Transverse colon (tissue), 4 donors: ENCODE measurements at regions not wholly inside any gene's neighbourhood (a gene's known extent, or its start where the extent isn't known, plus 50 kb on each side); places are given as distances from the start of the nearest gene placed in this dataset.
A peak's percentile ranks its signal among the peaks of the same experiment; 100 is the strongest.

ENCODE experiments used
- DNase-seq: peaks from one replicate; pipeline ENCODE4 v3.0.0-alpha.2; 2019
- H3K27ac ChIP-seq, 4 donors: fragments of 200-600 bp; sonication (generic); 2 replicates each; pipeline ENCODE4 v1.5.1; 2016 to 2018; ENCODE audit warnings: inconsistent platforms in 4 of 4
- H3K27me3 ChIP-seq: fragments of 200-600 bp; sonication (generic); 2 replicates; pipeline ENCODE4 v1.5.1; 2017; ENCODE audit warnings: inconsistent platforms
- H3K36me3 ChIP-seq, 4 donors: fragments of 200-600 bp; sonication (generic); 2 replicates each; pipeline ENCODE4 v1.5.1; 2017 to 2019; ENCODE audit warnings: inconsistent platforms in 4 of 4
- H3K4me1 ChIP-seq, 4 donors: fragments of 200-600 bp; sonication (generic); 2 replicates each; pipeline ENCODE4 v1.5.1; 2017 to 2020; ENCODE audit warnings: inconsistent platforms in 4 of 4
- H3K4me3 ChIP-seq, 4 donors: fragments of 200-600 bp; sonication (generic); 1 replicate in 1 of 4; 2 replicates in 3 of 4; pipeline versions ENCODE4 v1.5.1 to v1.6.1; 2017 to 2019; ENCODE audit warnings: inconsistent platforms in 4 of 4
- H3K9me3 ChIP-seq, 2 donors: fragments of 200-600 bp; sonication (generic); 2 replicates each; pipeline ENCODE4 v1.5.1; 2017 to 2019; ENCODE audit warnings: inconsistent platforms in 2 of 2
- EP300 ChIP-seq: sonication (generic); formaldehyde crosslinking; IDR thresholded peaks from one replicate; pipeline ENCODE4 v1.6.1; 2017; ENCODE audit warnings: antibody characterized with exemption, low read depth
- POLR2A ChIP-seq: fragments of 450-650 bp; IDR thresholded peaks from one replicate; pipeline ENCODE4 v1.6.1; 2016; ENCODE audit warnings: antibody characterized with exemption, mild to moderate bottlenecking, moderate library complexity
- POLR2AphosphoS5 ChIP-seq, 3 donors: sonication (generic); formaldehyde crosslinking; IDR thresholded peaks; one replicate each; pipeline ENCODE4 v1.6.1; 2016; ENCODE audit warnings: antibody characterized with exemption in 3 of 3
- WGBS, 2 donors: methylation state at CpG; one replicate each; pipeline ENCODE4 v1.1.5; 2018; ENCODE audit warnings: low coverage in 1 of 2; 5-methylcytosine and 5-hydroxymethylcytosine counted together
- in situ Hi-C, 4 donors: fragments of 200-750 bp; cut with MboI; loops; one replicate each; pipeline versions ENCODE4 v1.15.0 to v1.15.1; 2017; ENCODE audit warnings: low sequenced_read_pairs in 3 of 4, low pct_ligation_motif_present in 1 of 4, low pct_unique_long_range_greater_than_20kb in 1 of 4
- intact Hi-C: fragments of 100-400 bp; cut with DNase I; formaldehyde crosslinking; loops from one replicate; pipeline ENCODE4 v1.15.1; 2023; ENCODE audit warnings: low total_unique reads
- TF ChIP-seq, protein P1 (sequence below), 5 experiments: fragments of 200-600 bp in 3 of 5; fragments of 450-650 bp in 2 of 5; sonication (generic) in 3 of 5; IDR thresholded peaks; 1 replicate in 2 of 5; 2 replicates in 3 of 5; pipeline ENCODE4 v1.5.1; 2016 to 2017; ENCODE audit warnings: antibody characterized with exemption in 5 of 5, inconsistent platforms in 3 of 5, mild to moderate bottlenecking in 2 of 5, moderate library complexity in 1 of 5

DNA sequence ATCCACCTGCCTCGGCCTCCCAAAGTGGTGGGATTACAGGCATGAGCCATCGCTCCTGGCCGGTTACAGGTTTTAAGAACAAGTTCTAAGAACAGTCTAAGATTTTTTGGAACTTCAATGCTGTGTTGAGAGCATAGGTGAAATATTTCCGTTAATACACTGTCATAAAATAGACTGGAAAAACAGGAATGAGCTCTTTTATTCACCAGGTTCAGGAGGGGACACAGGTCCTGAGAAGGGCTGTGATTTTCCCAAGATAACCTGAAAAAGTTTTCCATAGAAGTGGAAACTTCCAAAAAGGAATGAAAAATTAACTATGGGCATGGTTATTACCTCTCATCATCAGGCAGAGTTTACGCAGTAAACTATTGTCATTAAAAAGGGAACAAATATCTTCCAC lies 97.6 kb upstream of the TMEM178A start:
- TF ChIP-seq EP300 (no peak), POLR2A (no peak), POLR2AphosphoS5 (IDR thresholded peaks at IDR 0.05) (no peak)
- TF ChIP-seq, protein P1, sequence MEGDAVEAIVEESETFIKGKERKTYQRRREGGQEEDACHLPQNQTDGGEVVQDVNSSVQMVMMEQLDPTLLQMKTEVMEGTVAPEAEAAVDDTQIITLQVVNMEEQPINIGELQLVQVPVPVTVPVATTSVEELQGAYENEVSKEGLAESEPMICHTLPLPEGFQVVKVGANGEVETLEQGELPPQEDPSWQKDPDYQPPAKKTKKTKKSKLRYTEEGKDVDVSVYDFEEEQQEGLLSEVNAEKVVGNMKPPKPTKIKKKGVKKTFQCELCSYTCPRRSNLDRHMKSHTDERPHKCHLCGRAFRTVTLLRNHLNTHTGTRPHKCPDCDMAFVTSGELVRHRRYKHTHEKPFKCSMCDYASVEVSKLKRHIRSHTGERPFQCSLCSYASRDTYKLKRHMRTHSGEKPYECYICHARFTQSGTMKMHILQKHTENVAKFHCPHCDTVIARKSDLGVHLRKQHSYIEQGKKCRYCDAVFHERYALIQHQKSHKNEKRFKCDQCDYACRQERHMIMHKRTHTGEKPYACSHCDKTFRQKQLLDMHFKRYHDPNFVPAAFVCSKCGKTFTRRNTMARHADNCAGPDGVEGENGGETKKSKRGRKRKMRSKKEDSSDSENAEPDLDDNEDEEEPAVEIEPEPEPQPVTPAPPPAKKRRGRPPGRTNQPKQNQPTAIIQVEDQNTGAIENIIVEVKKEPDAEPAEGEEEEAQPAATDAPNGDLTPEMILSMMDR (IDR thresholded peaks at IDR 0.05) = no peak
- peaks cover 0 to 13% (median 6%) of the 10 kb centered on the region in 4 donors for H3K4me1 ChIP-seq
- 71 to 91% methylated on average over 5 of the region's 5 CpGs for WGBS, 2 donors
- in situ Hi-C loops (no loop called here), intact Hi-C loops (no loop called here)
- H3K36me3 ChIP-seq = no peaks in the 10 kb centered on the region
- peak overlapping the region; percentile 3 to 63 (median 24) for H3K27ac ChIP-seq
- peaks cover 12 to 15% of the 10 kb centered on the region in 2 donors for H3K9me3 ChIP-seq
- DNase-seq = no peak
- no peak overlapping the region for H3K4me3 ChIP-seq
- no peaks in the 10 kb centered on the region for H3K27me3 ChIP-seq

DNA sequence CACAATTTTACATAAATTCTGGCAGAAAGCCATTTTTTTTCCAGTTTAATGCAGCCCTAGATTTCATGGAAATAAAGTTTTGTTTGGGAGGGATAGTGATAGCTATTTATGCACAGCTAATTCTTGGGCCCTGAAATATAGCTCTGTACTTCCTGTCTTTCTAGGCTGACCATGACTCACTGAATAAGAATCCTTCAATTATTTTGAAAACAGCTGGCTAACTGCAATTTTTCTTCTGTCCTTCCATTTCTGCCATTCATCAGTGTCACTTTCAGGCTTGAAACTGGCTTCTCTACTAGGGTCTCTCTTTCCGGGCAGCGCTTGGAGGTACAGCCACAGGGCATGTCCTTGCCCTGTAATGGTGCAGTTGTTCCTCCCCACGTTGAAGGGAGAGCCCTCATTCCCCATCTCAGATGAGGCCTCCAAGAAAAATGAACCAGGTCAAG lies 97.1 kb upstream of the TMEM178A start:
- no peaks in the 10 kb centered on the region for H3K27me3 ChIP-seq
- H3K4me3 ChIP-seq = no peak overlapping the region
- H3K27ac ChIP-seq = peak overlapping the region; percentile 3 to 63 (median 30)
- no peak for DNase-seq
- in situ Hi-C loops (no loop called here), intact Hi-C loops (no loop called here)
- 54 to 100% methylated on average over 2 to 3 of the region's 3 CpGs for WGBS, 2 donors
- peaks cover 7 to 10% of the 10 kb centered on the region in 2 donors for H3K9me3 ChIP-seq
- no peaks in the 10 kb centered on the region for H3K36me3 ChIP-seq
- TF ChIP-seq POLR2AphosphoS5 (IDR thresholded peaks at IDR 0.05) (peak in 2 of 3 donors; percentile 31 to 35), EP300 (no peak), POLR2A (no peak)
- TF ChIP-seq, protein P1 (IDR thresholded peaks at IDR 0.05) = no peak
- peaks cover 0 to 13% (median 6%) of the 10 kb centered on the region in 4 donors for H3K4me1 ChIP-seq

DNA sequence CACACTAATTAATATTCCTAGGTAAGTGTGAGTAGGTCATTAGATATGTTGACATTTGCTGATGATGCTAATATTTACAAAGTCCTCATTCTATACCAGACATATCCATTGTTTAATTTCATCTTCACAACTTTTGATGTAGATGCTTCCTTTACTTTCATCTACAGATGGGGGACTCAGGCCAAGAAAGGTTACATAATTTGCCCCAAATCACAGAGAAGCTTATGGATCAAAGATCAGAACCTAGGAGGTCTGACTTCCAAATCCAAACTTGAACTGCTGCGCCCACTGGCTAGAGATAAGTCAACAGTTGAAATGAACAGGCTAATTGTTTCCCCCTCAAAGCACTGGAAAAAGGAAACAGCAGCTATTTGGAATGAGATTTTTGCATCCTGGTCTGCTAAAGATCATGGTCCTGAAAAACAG lies 95.6 kb upstream of the TMEM178A start:
- Histone ChIP-seq H3K4me1 (peaks cover 0 to 13% (median 6%) of the 10 kb centered on the region in 4 donors), H3K4me3 (no peak overlapping the region), H3K27me3 (no peaks in the 10 kb centered on the region), H3K27ac (no peak overlapping the region), H3K36me3 (no peaks in the 10 kb centered on the region), H3K9me3 (no peaks in the 10 kb centered on the region)
- TF ChIP-seq EP300 (no peak), POLR2AphosphoS5 (IDR thresholded peaks at IDR 0.05) (no peak), POLR2A (no peak)
- TF ChIP-seq, protein P1 (IDR thresholded peaks at IDR 0.05) = no peak
- intact Hi-C loops (no loop called here), in situ Hi-C loops (no loop called here)
- WGBS, 2 donors = 77 to 100% methylated on average over 1 of the region's 1 CpG
- DNase-seq = no peak

DNA sequence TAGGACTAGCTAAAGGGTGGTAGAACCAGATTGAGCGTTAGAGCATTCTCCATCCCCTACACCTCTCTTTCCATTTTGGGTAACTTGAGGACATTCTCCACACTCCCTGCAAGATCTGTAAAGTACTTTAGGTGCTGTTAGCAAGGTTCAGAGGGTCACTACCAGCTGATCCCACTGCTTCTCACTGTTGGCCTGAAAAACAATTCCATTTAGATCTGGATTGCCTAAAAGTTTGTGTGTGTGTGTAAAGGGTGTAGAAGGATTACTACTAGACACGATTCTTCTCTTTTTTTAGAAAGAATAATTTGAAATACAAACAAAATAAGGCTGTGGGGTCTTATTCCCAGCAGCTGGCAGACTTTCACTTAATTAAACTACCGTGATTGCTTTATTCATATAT lies 95.1 kb upstream of the TMEM178A start:
- peaks cover 0 to 13% (median 6%) of the 10 kb centered on the region in 4 donors for H3K4me1 ChIP-seq
- no peaks in the 10 kb centered on the region for H3K27me3 ChIP-seq
- H3K4me3 ChIP-seq = no peak overlapping the region
- TF ChIP-seq POLR2AphosphoS5 (IDR thresholded peaks at IDR 0.05) (no peak), EP300 (no peak), POLR2A (no peak)
- TF ChIP-seq, protein P1 (IDR thresholded peaks at IDR 0.05) = no peak
- H3K36me3 ChIP-seq = no peaks in the 10 kb centered on the region
- 67 to 75% methylated on average over 2 to 3 of the region's 3 CpGs for WGBS, 2 donors
- DNase-seq = no peak
- H3K27ac ChIP-seq = no peak overlapping the region
- H3K9me3 ChIP-seq = no peaks in the 10 kb centered on the region
- intact Hi-C loops (no loop called here), in situ Hi-C loops (no loop called here)
